Breast epithelium (tissue), 4 donors: ENCODE measurements at regions not wholly inside any gene's neighbourhood (a gene's known extent, or its start where the extent isn't known, plus 50 kb on each side); places are given as distances from the start of the nearest gene placed in this dataset.

Experiments used
- DNase-seq, 2 donors: peaks; one replicate each; pipeline ENCODE4 v3.0.0-alpha.2; 2019; ENCODE audit warnings: low spot score in 2 of 2
- H3K27ac ChIP-seq, 2 donors: fragments of 200-600 bp; sonication (generic) in 1 of 2; one replicate each; pipeline ENCODE4 v1.5.1; 2016 to 2019; ENCODE audit warnings: mild to moderate bottlenecking in 1 of 2
- H3K27me3 ChIP-seq, 2 donors: fragments of 200-600 bp; sonication (generic) in 1 of 2; one replicate each; pipeline versions ENCODE4 v1.5.1 to v1.6.0; 2017 to 2019; ENCODE audit warnings: control low read depth in 1 of 2, mild to moderate bottlenecking in 1 of 2
- H3K36me3 ChIP-seq: fragments of 200-600 bp; one replicate; pipeline ENCODE4 v1.5.1; 2019
- H3K4me1 ChIP-seq, 2 donors: fragments of 200-600 bp; sonication (generic); one replicate each; pipeline ENCODE4 v1.5.1; 2016 to 2019; ENCODE audit warnings: control low read depth in 1 of 2
- H3K4me3 ChIP-seq, 3 donors: fragments of 200-600 bp; sonication (generic); 1 replicate in 2 of 3; 2 replicates in 1 of 3; pipeline ENCODE4 v1.5.1; 2016 to 2019; ENCODE audit warnings: mild to moderate bottlenecking in 3 of 3, moderate library complexity in 2 of 3
- H3K9me3 ChIP-seq, 2 donors: fragments of 200-600 bp; sonication (generic) in 1 of 2; one replicate each; pipeline ENCODE4 v1.5.1; 2016 to 2019; ENCODE audit warnings: control low read depth in 1 of 2
- CTCF ChIP-seq, 3 donors: fragments of 450-650 bp; IDR thresholded peaks; one replicate each; pipeline ENCODE4 v1.5.1; 2016 to 2017; ENCODE audit warnings: antibody characterized with exemption in 3 of 3, mild to moderate bottlenecking in 3 of 3, moderate library complexity in 3 of 3
- POLR2A ChIP-seq: fragments of 450-650 bp; IDR thresholded peaks from one replicate; pipeline ENCODE4 v1.6.1; 2016; ENCODE audit warnings: antibody characterized with exemption, mild to moderate bottlenecking, moderate library complexity
- POLR2AphosphoS5 ChIP-seq, 3 donors: sonication (generic); formaldehyde crosslinking; IDR thresholded peaks; one replicate each; pipeline ENCODE4 v1.6.1; 2017; ENCODE audit warnings: antibody characterized with exemption in 3 of 3
- intact Hi-C: fragments of 100-400 bp; cut with DNase I; formaldehyde crosslinking; loops from one replicate; pipeline ENCODE4 v1.15.1; 2023; ENCODE audit warnings: low total_unique reads

DNA sequence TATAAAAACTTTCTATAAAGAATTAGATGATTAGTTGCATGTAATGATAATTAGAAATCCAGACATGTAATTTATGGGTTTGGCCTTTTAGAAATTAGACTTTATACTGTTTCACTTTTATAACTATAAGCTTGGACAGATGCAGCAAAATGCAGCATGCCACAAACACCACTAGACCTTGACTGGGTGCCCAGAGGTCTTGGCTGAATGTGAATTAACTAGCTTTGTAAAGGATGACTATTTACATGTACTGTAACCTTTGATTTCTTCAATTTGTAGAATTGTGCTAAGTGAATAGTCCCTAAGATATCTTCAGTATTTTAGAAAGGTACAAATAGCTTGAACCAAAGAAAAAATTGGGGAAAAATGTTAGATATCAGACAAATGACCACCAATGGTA is 2168.1 kb downstream of the MAT2B start:
- Histone ChIP-seq H3K27me3 (no peaks in the 10 kb centered on the region), H3K27ac (no peak overlapping the region), H3K9me3 (no peaks in the 10 kb centered on the region), H3K4me1 (no peaks in the 10 kb centered on the region), H3K4me3 (no peak overlapping the region), H3K36me3 (no peaks in the 10 kb centered on the region)
- intact Hi-C loops = no loop called here
- DNase-seq = no peak
- TF ChIP-seq POLR2AphosphoS5 (IDR thresholded peaks at IDR 0.05) (no peak), CTCF (IDR thresholded peaks at IDR 0.05) (no peak), POLR2A (no peak)

GRCh38 chr5:165695796-165696195 is 2190.4 kb downstream of the MAT2B start:
- no peak overlapping the region for H3K27ac ChIP-seq
- no peaks in the 10 kb centered on the region for H3K27me3 ChIP-seq
- peaks cover 0 to 7% of the 10 kb centered on the region in 2 donors for H3K9me3 ChIP-seq
- intact Hi-C loops = no loop called here
- no peaks in the 10 kb centered on the region for H3K4me1 ChIP-seq
- DNase-seq = no peak
- H3K36me3 ChIP-seq = no peaks in the 10 kb centered on the region
- H3K4me3 ChIP-seq = no peak overlapping the region
- TF ChIP-seq POLR2AphosphoS5 (IDR thresholded peaks at IDR 0.05) (no peak), CTCF (IDR thresholded peaks at IDR 0.05) (no peak), POLR2A (no peak)

GRCh38 chr5:165705960-165706359 is 2200.5 kb downstream of the MAT2B start:
- no peaks in the 10 kb centered on the region for H3K9me3 ChIP-seq
- H3K27ac ChIP-seq = no peak overlapping the region
- no peak for DNase-seq
- intact Hi-C loops = no loop called here
- H3K27me3 ChIP-seq = no peaks in the 10 kb centered on the region
- no peak overlapping the region for H3K4me3 ChIP-seq
- TF ChIP-seq POLR2AphosphoS5 (IDR thresholded peaks at IDR 0.05) (no peak), POLR2A (no peak), CTCF (IDR thresholded peaks at IDR 0.05) (no peak)
- no peaks in the 10 kb centered on the region for H3K4me1 ChIP-seq
- no peaks in the 10 kb centered on the region for H3K36me3 ChIP-seq

DNA sequence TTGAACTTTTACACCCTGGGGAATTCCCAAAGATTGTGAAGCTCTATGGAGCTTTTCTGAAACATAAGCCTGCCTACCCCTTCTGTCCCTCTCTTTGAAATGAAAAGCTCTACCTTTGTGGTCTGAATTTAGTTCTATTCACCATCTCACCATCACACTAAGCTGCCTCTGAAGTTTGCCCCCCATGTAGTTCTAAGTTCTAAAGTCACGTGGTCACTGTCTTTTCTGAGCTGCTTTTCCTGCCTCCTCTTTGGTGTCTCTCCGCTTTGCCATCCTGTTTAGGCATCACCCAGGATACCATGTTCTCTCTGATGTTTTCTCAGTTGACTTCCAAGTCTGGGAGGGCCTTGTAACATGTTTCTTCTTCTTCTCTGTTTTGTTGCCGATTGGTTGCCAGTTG is 2206.6 kb downstream of the MAT2B start:
- intact Hi-C loops = no loop called here
- TF ChIP-seq CTCF (IDR thresholded peaks at IDR 0.05) = no peak
- no peak for TF ChIP-seq POLR2A
- no peak for TF ChIP-seq POLR2AphosphoS5 (IDR thresholded peaks at IDR 0.05)

GRCh38 chr5:165714598-165714997 is 2209.2 kb downstream of the MAT2B start:
- TF ChIP-seq POLR2A = no peak
- no peak for TF ChIP-seq POLR2AphosphoS5 (IDR thresholded peaks at IDR 0.05)
- no peak for TF ChIP-seq CTCF (IDR thresholded peaks at IDR 0.05)
- no peaks in the 10 kb centered on the region for H3K36me3 ChIP-seq
- H3K9me3 ChIP-seq = no peaks in the 10 kb centered on the region
- intact Hi-C loops = no loop called here
- H3K27me3 ChIP-seq = no peaks in the 10 kb centered on the region
- no peak overlapping the region for H3K4me3 ChIP-seq
- H3K27ac ChIP-seq = no peak overlapping the region
- H3K4me1 ChIP-seq = no peaks in the 10 kb centered on the region
- DNase-seq = no peak

More for the DNA sequence above, 2206.6 kb downstream of the MAT2B start:
- Histone ChIP-seq H3K36me3 (no peaks in the 10 kb centered on the region), H3K9me3 (no peaks in the 10 kb centered on the region), H3K27me3 (no peaks in the 10 kb centered on the region), H3K4me1 (no peaks in the 10 kb centered on the region), H3K27ac (no peak overlapping the region), H3K4me3 (no peak overlapping the region)
- DNase-seq = no peak
